ENCODE measurements at regions not wholly inside any gene's neighbourhood (a gene's known extent, or its start where the extent isn't known, plus 50 kb on each side); places are given as distances from the start of the nearest gene placed in this dataset.

- no peak for TF ChIP-seq BRCA1 (IDR thresholded peaks at IDR 0.05; ENCODE audit: low read depth, low read length)
Measured at GRCh38 chr14:88104710-88105109, 99.8 kb downstream of the GPR65 start (continued).
